HepG2 (cell line): ENCODE measurements at regions not wholly inside any gene's neighbourhood (a gene's known extent, or its start where the extent isn't known, plus 50 kb on each side); places are given as distances from the start of the nearest gene placed in this dataset.
A peak's percentile ranks its signal among the peaks of the same experiment; 100 is the strongest.

Source experiments
- ARNT2 ChIP-seq: sonication (generic); formaldehyde crosslinking; IDR thresholded peaks from 2 replicates; pipeline ENCODE4 v1.8.0; 2022; ENCODE audit warnings: mild to moderate bottlenecking, low read depth, missing genetic modification reagents, moderate library complexity
- ATF4 ChIP-seq, 2 experiments: fragments of 450-650 bp in 1 of 2; sonication (generic) in 1 of 2; formaldehyde crosslinking; IDR thresholded peaks; 2 replicates each; pipeline versions ENCODE4 v1.5.0 to v1.8.0; 2020 to 2022; ENCODE audit warnings: mild to moderate bottlenecking in 1 of 2, missing genetic modification reagents in 1 of 2
- CHD4 ChIP-seq: fragments of 200-600 bp; sonication (generic); IDR thresholded peaks from 2 replicates; pipeline ENCODE4 v1.7.0; 2017; ENCODE audit warnings: mild to moderate bottlenecking, low read length, borderline replicate concordance
- GMEB2 ChIP-seq: IDR thresholded peaks from 2 replicates; pipeline ENCODE4 v1.6.1; 2016; ENCODE audit warnings: missing biosample characterization, missing genetic modification reagents, low read depth
- GPBP1L1 ChIP-seq: sonication (generic); formaldehyde crosslinking; IDR thresholded peaks from 2 replicates; pipeline ENCODE4 v1.5.0; 2020; ENCODE audit warnings: mild to moderate bottlenecking, missing genetic modification reagents
- KMT2A ChIP-seq: sonication (generic); formaldehyde crosslinking; IDR thresholded peaks from 2 replicates; pipeline ENCODE4 v1.4.0; 2020; ENCODE audit warnings: missing genetic modification reagents
- NR2F1 ChIP-seq, 2 experiments: fragments of 450-650 bp in 1 of 2; formaldehyde crosslinking in 1 of 2; IDR thresholded peaks; 2 replicates each; pipeline versions ENCODE4 v1.5.0 to v1.6.1; 2016 to 2020; ENCODE audit warnings: mild to moderate bottlenecking in 1 of 2, missing compliant biosample characterization in 1 of 2, missing genetic modification reagents in 1 of 2, moderate library complexity in 1 of 2
- ZBTB49 ChIP-seq: sonication (generic); formaldehyde crosslinking; IDR thresholded peaks from 2 replicates; pipeline ENCODE4 v1.4.0; 2020; ENCODE audit warnings: missing genetic modification reagents, borderline replicate concordance
- ZBTB7B ChIP-seq: sonication (generic); formaldehyde crosslinking; IDR thresholded peaks from 2 replicates; pipeline ENCODE4 v1.4.0; 2020; ENCODE audit warnings: missing genetic modification reagents
- ZFX ChIP-seq: sonication (generic); formaldehyde crosslinking; IDR thresholded peaks from 2 replicates; pipeline ENCODE4 v1.4.0; 2020; ENCODE audit warnings: mild to moderate bottlenecking, low read depth, missing genetic modification reagents, moderate library complexity
- ZNF326 ChIP-seq: sonication (generic); formaldehyde crosslinking; IDR thresholded peaks from 2 replicates; pipeline ENCODE4 v1.4.0; 2020; ENCODE audit warnings: missing genetic modification reagents, borderline replicate concordance
- ZNF335 ChIP-seq: sonication (generic); formaldehyde crosslinking; IDR thresholded peaks from 2 replicates; pipeline ENCODE4 v1.4.0; 2020; ENCODE audit warnings: missing genetic modification reagents
- ZNF513 ChIP-seq: sonication (generic); formaldehyde crosslinking; conservative IDR thresholded peaks from 2 replicates; pipeline ENCODE4 v1.5.0; 2020; ENCODE audit warnings: missing genetic modification reagents
- ZNF75D ChIP-seq: sonication (generic); formaldehyde crosslinking; IDR thresholded peaks from 2 replicates; pipeline ENCODE4 v1.8.1; 2023; ENCODE audit warnings: missing genetic modification reagents, mild to moderate bottlenecking, borderline replicate concordance
- ZNF770 ChIP-seq: sonication (generic); formaldehyde crosslinking; IDR thresholded peaks from 2 replicates; pipeline ENCODE4 v1.5.0; 2020; ENCODE audit warnings: mild to moderate bottlenecking, missing genetic modification reagents
- ZSCAN5A ChIP-seq: sonication (generic); formaldehyde crosslinking; IDR thresholded peaks from 2 replicates; pipeline ENCODE4 v1.8.0; 2022; ENCODE audit warnings: mild to moderate bottlenecking, missing genetic modification reagents, borderline replicate concordance

GRCh38 chr11:27281740-27282590 is 81.0 kb downstream of the CCDC34 start (continued):
- TF ChIP-seq GMEB2 (CRISPR knock-in tag) (no peak), ZNF770 (CRISPR knock-in tag) (no peak), CHD4 (no peak), ZNF326 (CRISPR knock-in tag) (no peak), ZNF75D (CRISPR knock-in tag) (no peak), ZNF513 (CRISPR knock-in tag) (no peak), GPBP1L1 (CRISPR knock-in tag) (no peak), ATF4 (CRISPR knock-in tag; IDR thresholded peaks at IDR 0.05) (no peak), ZSCAN5A (CRISPR knock-in tag) (no peak), ZFX (CRISPR knock-in tag) (peak; percentile 70), ZNF335 (CRISPR knock-in tag) (no peak), ZBTB7B (CRISPR knock-in tag) (no peak), ARNT2 (CRISPR knock-in tag) (no peak), NR2F1 (CRISPR knock-in tag; IDR thresholded peaks at IDR 0.05) (0 out of 4 replicates have a peak, but pooled peaks of 1 of the 2 experiments have one; percentile 40), KMT2A (CRISPR knock-in tag) (peak; percentile 3; the same call in 1 of the 2 replicates), ZBTB49 (no peak)
